ENCODE measurements at regions not wholly inside any gene's neighbourhood (a gene's known extent, or its start where the extent isn't known, plus 50 kb on each side); places are given as distances from the start of the nearest gene placed in this dataset.
"Not testable (repeated sequence)": the region's sequence is repeated elsewhere in the genome, so short reads cannot be mapped to it uniquely, and the experiment has no call there.

- H3K4me1 ChIP-seq (replicated peaks); H3K4me3 ChIP-seq; H3K27ac ChIP-seq; H3K9me3 ChIP-seq (replicated peaks); DNase-seq (ENCODE audit: low read depth in 1 of 2, low spot score in 2 of 2); H3K36me3 ChIP-seq; H3K27me3 ChIP-seq (replicated peaks): not testable (repeated sequence)
Observed at GRCh38 chr4:189703000-189703399, 237.7 kb upstream of the FRG1 start.

GRCh38 chr4:189706821-189707220 lies 233.9 kb upstream of the FRG1 start:
- H3K9me3 ChIP-seq (replicated peaks); H3K4me1 ChIP-seq (replicated peaks); H3K27ac ChIP-seq; H3K36me3 ChIP-seq; DNase-seq (ENCODE audit: low read depth in 1 of 2, low spot score in 2 of 2); H3K4me3 ChIP-seq; H3K27me3 ChIP-seq (replicated peaks): not testable (repeated sequence)

- H3K9me3 ChIP-seq (replicated peaks); DNase-seq (ENCODE audit: low read depth in 1 of 2, low spot score in 2 of 2); H3K36me3 ChIP-seq; H3K4me3 ChIP-seq; H3K27me3 ChIP-seq (replicated peaks); H3K4me1 ChIP-seq (replicated peaks); H3K27ac ChIP-seq: not testable (repeated sequence)
Observed at GRCh38 chr4:189707227-189707626, 233.4 kb upstream of the FRG1 start.

- H3K4me1 ChIP-seq (replicated peaks); H3K27ac ChIP-seq; DNase-seq (ENCODE audit: low read depth in 1 of 2, low spot score in 2 of 2): not testable (repeated sequence)
Observed at GRCh38 chr4:189711956-189712355, 228.7 kb upstream of the FRG1 start.

GRCh38 chr4:189721016-189721993 lies 219.4 kb upstream of the FRG1 start:
- DNase-seq (ENCODE audit: low read depth in 1 of 2, low spot score in 2 of 2); H3K4me3 ChIP-seq: not testable (repeated sequence)

More at GRCh38 chr4:189711956-189712355, 228.7 kb upstream of the FRG1 start:
- not testable (repeated sequence) for H3K9me3 ChIP-seq (replicated peaks); H3K36me3 ChIP-seq; H3K4me3 ChIP-seq; H3K27me3 ChIP-seq (replicated peaks)

GRCh38 chr4:189722324-189723003 lies 218.2 kb upstream of the FRG1 start:
- not testable (repeated sequence) for H3K4me1 ChIP-seq (replicated peaks); DNase-seq (ENCODE audit: low read depth in 1 of 2, low spot score in 2 of 2); H3K9me3 ChIP-seq (replicated peaks); H3K36me3 ChIP-seq; H3K27me3 ChIP-seq (replicated peaks); H3K4me3 ChIP-seq; H3K27ac ChIP-seq

More at GRCh38 chr4:189721016-189721993, 219.4 kb upstream of the FRG1 start:
- H3K4me1 ChIP-seq (replicated peaks); H3K27me3 ChIP-seq (replicated peaks); H3K27ac ChIP-seq; H3K36me3 ChIP-seq; H3K9me3 ChIP-seq (replicated peaks): not testable (repeated sequence)

- H3K4me3 ChIP-seq; H3K27me3 ChIP-seq (replicated peaks); H3K36me3 ChIP-seq; H3K27ac ChIP-seq; DNase-seq (ENCODE audit: low read depth in 1 of 2, low spot score in 2 of 2); H3K9me3 ChIP-seq (replicated peaks); H3K4me1 ChIP-seq (replicated peaks): not testable (repeated sequence)
Observed at GRCh38 chr4:189727982-189728638, 212.6 kb upstream of the FRG1 start.

GRCh38 chr4:189731989-189732388 lies 208.7 kb upstream of the FRG1 start:
- DNase-seq (ENCODE audit: low read depth in 1 of 2, low spot score in 2 of 2); H3K4me1 ChIP-seq (replicated peaks); H3K4me3 ChIP-seq; H3K27me3 ChIP-seq (replicated peaks); H3K9me3 ChIP-seq (replicated peaks); H3K27ac ChIP-seq; H3K36me3 ChIP-seq: not testable (repeated sequence)

GRCh38 chr4:189733507-189733906 lies 207.2 kb upstream of the FRG1 start:
- not testable (repeated sequence) for H3K9me3 ChIP-seq (replicated peaks); H3K27ac ChIP-seq; H3K4me3 ChIP-seq; DNase-seq (ENCODE audit: low read depth in 1 of 2, low spot score in 2 of 2); H3K36me3 ChIP-seq; H3K27me3 ChIP-seq (replicated peaks); H3K4me1 ChIP-seq (replicated peaks)

GRCh38 chr4:189734648-189735267 lies 205.9 kb upstream of the FRG1 start:
- not testable (repeated sequence) for DNase-seq (ENCODE audit: low read depth in 1 of 2, low spot score in 2 of 2); H3K9me3 ChIP-seq (replicated peaks); H3K27ac ChIP-seq; H3K36me3 ChIP-seq; H3K4me3 ChIP-seq; H3K4me1 ChIP-seq (replicated peaks); H3K27me3 ChIP-seq (replicated peaks)

GRCh38 chr4:189736656-189737055 lies 204.0 kb upstream of the FRG1 start:
- H3K9me3 ChIP-seq (replicated peaks); H3K27ac ChIP-seq; H3K4me3 ChIP-seq; DNase-seq (ENCODE audit: low read depth in 1 of 2, low spot score in 2 of 2); H3K27me3 ChIP-seq (replicated peaks); H3K4me1 ChIP-seq (replicated peaks); H3K36me3 ChIP-seq: not testable (repeated sequence)

GRCh38 chr4:189740118-189740517 lies 200.6 kb upstream of the FRG1 start:
- H3K4me1 ChIP-seq (replicated peaks); H3K9me3 ChIP-seq (replicated peaks); H3K27me3 ChIP-seq (replicated peaks); H3K27ac ChIP-seq; H3K4me3 ChIP-seq; H3K36me3 ChIP-seq; DNase-seq (ENCODE audit: low read depth in 1 of 2, low spot score in 2 of 2): not testable (repeated sequence)

- no peak for DNase-seq (ENCODE audit: low read depth in 1 of 2, low spot score in 2 of 2)
- Histone ChIP-seq H3K4me1 (replicated peaks) (no peaks in the 10 kb centered on the region), H3K27ac (no peak overlapping the region), H3K9me3 (replicated peaks) (no peaks in the 10 kb centered on the region; the same call in 1 of the 2 replicates), H3K4me3 (no peak overlapping the region), H3K27me3 (replicated peaks) (no peaks in the 10 kb centered on the region), H3K36me3 (no peaks in the 10 kb centered on the region)
Observed at GRCh38 chr4:189740873-189741272, 199.8 kb upstream of the FRG1 start.

GRCh38 chr4:189753092-189753491 lies 187.6 kb upstream of the FRG1 start:
- DNase-seq (ENCODE audit: low read depth in 1 of 2, low spot score in 2 of 2); H3K27me3 ChIP-seq (replicated peaks); H3K27ac ChIP-seq; H3K36me3 ChIP-seq; H3K9me3 ChIP-seq (replicated peaks); H3K4me1 ChIP-seq (replicated peaks); H3K4me3 ChIP-seq: not testable (repeated sequence)

Measured in SJSA1 (cell line).